Activated CD4-positive, alpha-beta T cell treated with anti-CD3 and anti-CD28 coated beads, Interleukin-2, amount 10 ng/mL, durations not matched to agents 24 days and 14 days (primary cell): ENCODE measurements at regions not wholly inside any gene's neighbourhood (a gene's known extent, or its start where the extent isn't known, plus 50 kb on each side); places are given as distances from the start of the nearest gene placed in this dataset.
"Not testable (repeated sequence)": the region's sequence is repeated elsewhere in the genome, so short reads cannot be mapped to it uniquely, and the experiment has no call there.

Source experiments
- DNase-seq: peaks from one replicate; pipeline ENCODE4 v3.0.0; 2022
- H3K27ac Mint-ChIP-seq: one replicate; pipeline ENCODE4 v1.8.0; 2022; ENCODE audit warnings: mild to moderate bottlenecking, mixed read lengths
- H3K27me3 Mint-ChIP-seq: one replicate; pipeline ENCODE4 v1.8.0; 2022; ENCODE audit warnings: mixed read lengths
- H3K36me3 Mint-ChIP-seq: one replicate; pipeline ENCODE4 v1.8.0; 2022; ENCODE audit warnings: low read depth, mild to moderate bottlenecking, mixed read lengths
- H3K4me1 Mint-ChIP-seq: one replicate; pipeline ENCODE4 v1.8.0; 2021; ENCODE audit warnings: mixed read lengths
- H3K4me3 Mint-ChIP-seq: one replicate; pipeline ENCODE4 v1.8.0; 2022; ENCODE audit warnings: mild to moderate bottlenecking, moderate library complexity, mixed read lengths
- H3K9me3 Mint-ChIP-seq: one replicate; pipeline ENCODE4 v1.8.0; 2021; ENCODE audit warnings: mixed read lengths
- intact Hi-C: fragments of 100-400 bp; cut with micrococcal nuclease; formaldehyde crosslinking; loops from one replicate; pipeline ENCODE4 v1.15.1; 2023

DNA sequence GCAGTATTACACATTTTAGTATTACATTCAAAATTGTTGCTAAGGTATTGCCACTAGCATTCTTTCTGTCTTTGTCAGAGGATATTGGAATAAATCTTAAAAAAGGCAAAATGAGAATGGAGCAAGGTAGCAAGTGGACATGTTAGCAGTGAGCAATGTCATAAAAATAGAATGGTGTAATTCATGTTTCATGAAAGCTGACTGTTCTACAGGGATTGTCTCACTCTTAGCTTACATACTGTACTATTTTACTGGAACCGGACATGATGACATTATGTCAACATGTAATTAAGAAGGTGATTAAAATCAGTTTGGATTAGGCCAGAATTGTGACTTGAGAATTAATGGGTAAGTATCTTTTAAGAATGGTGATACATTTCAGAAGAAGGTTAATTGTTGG lies 1086.2 kb downstream of the STIM2 start:
- Mint-ChIP-seq H3K36me3 (no peaks in the 10 kb centered on the region), H3K27ac (no peak overlapping the region), H3K9me3 (no peaks in the 10 kb centered on the region), H3K4me3 (no peak overlapping the region), H3K27me3 (no peaks in the 10 kb centered on the region), H3K4me1 (no peaks in the 10 kb centered on the region)
- no peak for DNase-seq
- intact Hi-C loops, result no loop called here

DNA sequence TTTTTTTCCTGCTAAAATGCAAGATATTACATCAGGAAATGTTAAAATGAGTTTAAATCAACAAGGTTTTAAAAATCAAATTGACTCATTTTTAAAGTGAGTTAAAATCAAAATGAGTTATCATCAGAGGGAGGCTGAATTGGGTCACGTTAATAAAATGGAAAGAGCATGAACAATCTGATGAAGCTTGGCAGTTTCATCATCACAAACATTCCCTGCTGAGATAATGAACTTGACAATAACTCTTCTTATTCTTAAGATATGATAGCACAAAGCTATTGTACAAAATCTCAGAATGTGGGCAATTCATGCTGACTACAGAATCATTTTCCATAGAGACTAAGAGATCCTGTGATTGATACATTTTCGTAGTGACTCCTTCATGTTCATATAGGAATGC lies 1086.7 kb downstream of the STIM2 start:
- no peak overlapping the region for H3K27ac Mint-ChIP-seq
- H3K4me3 Mint-ChIP-seq, result no peak overlapping the region
- H3K4me1 Mint-ChIP-seq, result no peaks in the 10 kb centered on the region
- DNase-seq, result no peak
- H3K36me3 Mint-ChIP-seq, result no peaks in the 10 kb centered on the region
- no peaks in the 10 kb centered on the region for H3K27me3 Mint-ChIP-seq
- no peaks in the 10 kb centered on the region for H3K9me3 Mint-ChIP-seq
- intact Hi-C loops, result no loop called here

DNA sequence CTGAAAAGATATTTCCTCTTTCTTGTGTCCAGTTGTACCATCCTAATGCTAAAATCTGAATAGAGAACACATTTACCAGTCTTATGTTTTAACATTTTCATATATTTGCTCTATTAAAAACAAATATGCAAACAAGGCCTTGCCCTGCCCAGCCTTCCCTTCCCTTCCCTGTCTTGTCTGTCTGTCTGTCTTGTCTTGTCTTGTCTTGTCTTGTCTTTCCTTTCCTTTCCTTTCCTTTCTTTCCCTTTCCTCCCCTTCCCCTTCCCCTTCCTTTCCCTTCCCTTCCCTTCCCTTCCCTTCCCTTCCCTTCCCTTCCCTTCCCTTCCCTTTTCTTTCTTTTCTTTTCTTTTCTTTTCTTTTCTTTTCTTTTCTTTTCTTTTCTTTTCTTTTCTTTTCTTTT lies 1103.5 kb downstream of the STIM2 start:
- H3K27me3 Mint-ChIP-seq, result no peaks in the 10 kb centered on the region
- no peaks in the 10 kb centered on the region for H3K36me3 Mint-ChIP-seq
- intact Hi-C loops, result no loop called here
- H3K4me1 Mint-ChIP-seq, result no peaks in the 10 kb centered on the region
- H3K9me3 Mint-ChIP-seq, result no peaks in the 10 kb centered on the region
- no peak overlapping the region for H3K4me3 Mint-ChIP-seq
- no peak for DNase-seq
- no peak overlapping the region for H3K27ac Mint-ChIP-seq

DNA sequence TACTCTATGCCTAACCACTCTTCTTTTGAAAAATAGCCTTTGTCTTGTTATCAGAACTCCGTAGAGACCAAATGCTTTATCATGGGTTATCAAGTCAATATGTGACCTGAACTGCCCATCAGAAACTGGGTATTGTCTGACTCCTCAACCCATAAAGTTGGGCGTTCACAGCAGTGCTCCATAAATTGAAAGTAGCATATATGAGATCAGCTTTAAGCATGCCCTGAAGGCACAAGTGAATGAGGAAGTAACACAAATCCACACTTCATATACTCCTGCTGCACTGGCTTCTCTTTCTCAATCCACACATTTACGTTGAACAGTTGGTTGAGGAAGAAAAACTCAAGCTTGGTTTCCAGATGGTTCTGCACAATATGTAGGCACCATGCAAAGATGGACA lies 1106.0 kb downstream of the STIM2 start:
- intact Hi-C loops, result no loop called here
- no peaks in the 10 kb centered on the region for H3K4me1 Mint-ChIP-seq
- H3K27ac Mint-ChIP-seq, result no peak overlapping the region
- H3K4me3 Mint-ChIP-seq, result no peak overlapping the region
- no peak for DNase-seq
- H3K9me3 Mint-ChIP-seq, result peaks cover 3% of the 10 kb centered on the region
- no peaks in the 10 kb centered on the region for H3K36me3 Mint-ChIP-seq
- H3K27me3 Mint-ChIP-seq, result no peaks in the 10 kb centered on the region

DNA sequence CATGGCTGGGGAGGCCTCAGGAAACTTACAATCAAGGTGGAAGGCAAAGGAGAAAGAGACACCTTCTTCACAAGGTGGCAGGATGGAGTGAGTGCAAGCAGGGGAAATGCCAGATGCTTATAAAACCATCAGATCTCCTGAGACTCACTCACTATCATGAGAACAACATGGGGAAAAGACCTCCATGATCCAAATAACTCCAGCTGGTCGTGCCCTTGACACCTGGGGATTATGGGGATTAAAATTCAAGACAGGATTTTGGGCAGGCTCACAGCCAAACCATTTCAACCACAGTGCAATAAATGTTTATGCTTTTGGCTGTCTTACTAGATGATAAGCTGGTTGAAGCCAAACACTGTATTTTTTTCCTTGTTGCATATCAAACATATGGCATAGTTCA lies 1112.4 kb downstream of the STIM2 start:
- intact Hi-C loops, result no loop called here
- no peaks in the 10 kb centered on the region for H3K27me3 Mint-ChIP-seq
- no peak overlapping the region for H3K4me3 Mint-ChIP-seq
- H3K4me1 Mint-ChIP-seq, result no peaks in the 10 kb centered on the region
- no peak overlapping the region for H3K27ac Mint-ChIP-seq
- DNase-seq, result no peak
- peaks cover 18% of the 10 kb centered on the region for H3K9me3 Mint-ChIP-seq
- no peaks in the 10 kb centered on the region for H3K36me3 Mint-ChIP-seq

DNA sequence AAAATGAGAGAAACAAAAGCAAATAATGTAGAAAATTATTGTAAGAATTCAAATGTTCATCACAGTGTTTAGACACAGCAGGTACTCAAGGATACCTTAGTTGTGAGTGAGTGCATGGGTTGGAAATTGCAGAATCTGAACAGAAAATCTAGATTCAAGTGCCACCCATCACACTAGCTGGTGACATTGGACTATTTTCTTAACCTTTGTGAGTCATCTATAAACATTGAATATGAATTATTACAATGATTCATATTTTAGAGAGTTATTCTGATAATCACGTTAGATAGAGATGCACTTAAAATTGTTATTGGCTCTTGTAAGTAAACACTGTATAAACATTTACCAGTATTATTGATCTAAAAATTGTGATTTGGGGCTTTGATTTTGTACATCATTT lies 1113.1 kb downstream of the STIM2 start:
- intact Hi-C loops, result no loop called here
- peaks cover 18% of the 10 kb centered on the region for H3K9me3 Mint-ChIP-seq
- no peaks in the 10 kb centered on the region for H3K4me1 Mint-ChIP-seq
- no peaks in the 10 kb centered on the region for H3K36me3 Mint-ChIP-seq
- no peak overlapping the region for H3K4me3 Mint-ChIP-seq
- no peak for DNase-seq
- H3K27ac Mint-ChIP-seq, result no peak overlapping the region
- H3K27me3 Mint-ChIP-seq, result no peaks in the 10 kb centered on the region

DNA sequence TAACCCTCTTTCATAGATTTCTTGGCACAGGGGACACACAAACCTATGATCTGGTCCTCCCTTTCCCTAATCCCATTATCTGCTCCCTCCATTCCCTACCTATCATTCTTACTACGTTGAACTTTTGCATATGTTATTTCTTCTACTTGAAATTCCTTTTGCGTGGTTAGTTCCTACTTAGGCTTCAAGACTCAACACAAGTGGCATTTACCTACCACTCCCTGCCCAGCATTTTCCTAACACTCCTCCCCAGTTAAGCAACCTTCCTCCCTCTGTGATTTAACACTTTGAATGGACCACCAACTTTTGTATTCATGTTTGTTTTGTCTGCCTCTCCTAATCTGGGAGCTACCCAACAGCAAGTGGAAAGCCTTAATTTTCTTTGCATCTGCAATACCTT lies 1113.7 kb downstream of the STIM2 start:
- intact Hi-C loops, result no loop called here
- H3K9me3 Mint-ChIP-seq, result peaks cover 22% of the 10 kb centered on the region
- no peak for DNase-seq
- no peak overlapping the region for H3K27ac Mint-ChIP-seq
- H3K27me3 Mint-ChIP-seq, result no peaks in the 10 kb centered on the region
- no peak overlapping the region for H3K4me3 Mint-ChIP-seq
- no peaks in the 10 kb centered on the region for H3K36me3 Mint-ChIP-seq
- no peaks in the 10 kb centered on the region for H3K4me1 Mint-ChIP-seq

DNA sequence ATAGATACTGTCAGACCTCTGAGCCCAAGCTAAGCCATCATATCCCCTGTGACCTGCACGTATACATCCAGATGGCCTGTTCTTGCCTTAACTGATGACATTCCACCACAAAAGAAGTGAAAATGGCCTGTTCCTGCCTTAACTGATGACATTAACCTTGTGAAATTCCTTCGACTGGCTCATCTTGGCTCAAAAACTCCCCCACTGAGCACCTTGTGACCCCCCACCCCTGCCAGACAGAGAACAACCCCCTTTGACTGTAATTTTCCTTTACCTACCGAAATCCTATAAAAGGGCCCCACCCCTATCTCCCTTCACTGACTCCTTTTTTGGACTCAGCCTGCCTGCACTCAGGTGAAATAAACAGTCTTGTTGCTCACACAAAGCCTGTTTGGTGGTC lies 1114.2 kb downstream of the STIM2 start:
- H3K27me3 Mint-ChIP-seq, intact Hi-C loops, H3K36me3 Mint-ChIP-seq, H3K4me3 Mint-ChIP-seq, H3K4me1 Mint-ChIP-seq, H3K27ac Mint-ChIP-seq, DNase-seq: not testable (repeated sequence)
- peaks cover 23% of the 10 kb centered on the region for H3K9me3 Mint-ChIP-seq

DNA sequence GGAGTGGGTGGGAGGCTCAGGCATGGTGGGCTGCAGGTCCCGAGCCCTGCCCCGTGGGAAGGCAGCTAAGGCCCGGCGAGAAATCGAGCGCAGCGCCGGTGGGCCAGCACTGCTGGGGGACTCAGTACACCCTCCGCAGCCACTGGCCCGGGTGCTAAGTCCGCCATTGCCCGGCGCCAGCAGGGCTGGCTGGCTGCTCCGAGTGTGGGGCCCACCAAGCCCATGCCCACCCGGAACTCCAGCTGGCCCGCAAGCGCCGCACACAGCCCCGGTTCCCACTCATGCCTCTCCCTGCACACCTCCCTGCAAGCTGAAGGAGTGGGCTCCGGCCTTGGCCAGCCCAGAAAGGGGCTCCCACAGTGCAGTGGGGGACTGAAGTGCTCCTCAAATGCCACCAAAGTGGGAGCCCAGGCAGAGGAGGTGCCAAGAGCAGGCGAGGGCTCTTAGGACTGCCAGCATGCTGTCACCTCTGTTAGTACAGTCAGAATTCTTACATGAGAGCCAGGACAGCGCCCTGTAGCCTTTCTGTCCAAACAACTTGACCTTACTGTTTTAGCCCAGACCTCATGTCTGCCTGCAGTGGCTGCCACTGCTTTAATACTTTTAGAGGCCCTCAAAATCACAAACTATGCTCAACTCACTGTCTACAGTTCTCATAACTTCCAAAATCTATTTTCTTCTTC lies 1117.9 kb downstream of the STIM2 start:
- H3K36me3 Mint-ChIP-seq, DNase-seq, H3K4me1 Mint-ChIP-seq, intact Hi-C loops, H3K27ac Mint-ChIP-seq, H3K27me3 Mint-ChIP-seq, H3K4me3 Mint-ChIP-seq: not testable (repeated sequence)
- peaks cover 25% of the 10 kb centered on the region for H3K9me3 Mint-ChIP-seq

DNA sequence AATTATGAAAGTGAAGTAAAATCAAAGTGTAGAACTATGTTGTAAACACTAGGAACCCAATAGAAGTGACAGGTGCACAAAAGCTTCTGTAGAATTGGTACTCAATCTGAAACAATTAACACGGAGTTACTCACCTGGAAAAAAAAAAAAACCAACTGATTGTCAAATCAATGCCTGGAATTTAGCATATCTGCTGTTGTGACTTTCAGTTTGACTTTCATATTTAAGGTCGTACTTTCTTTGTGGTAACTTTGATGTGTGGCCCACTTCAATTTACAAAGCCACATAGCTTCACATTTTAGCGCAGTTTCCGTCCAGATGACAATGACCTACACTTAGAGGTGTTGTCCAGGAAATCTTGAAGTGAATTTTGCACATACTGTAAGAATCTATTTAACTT lies 1124.9 kb downstream of the STIM2 start:
- no peak for DNase-seq
- H3K36me3 Mint-ChIP-seq, result no peaks in the 10 kb centered on the region
- no peak overlapping the region for H3K4me3 Mint-ChIP-seq
- intact Hi-C loops, result no loop called here
- H3K27me3 Mint-ChIP-seq, result no peaks in the 10 kb centered on the region
- no peaks in the 10 kb centered on the region for H3K9me3 Mint-ChIP-seq
- no peaks in the 10 kb centered on the region for H3K4me1 Mint-ChIP-seq
- no peak overlapping the region for H3K27ac Mint-ChIP-seq

DNA sequence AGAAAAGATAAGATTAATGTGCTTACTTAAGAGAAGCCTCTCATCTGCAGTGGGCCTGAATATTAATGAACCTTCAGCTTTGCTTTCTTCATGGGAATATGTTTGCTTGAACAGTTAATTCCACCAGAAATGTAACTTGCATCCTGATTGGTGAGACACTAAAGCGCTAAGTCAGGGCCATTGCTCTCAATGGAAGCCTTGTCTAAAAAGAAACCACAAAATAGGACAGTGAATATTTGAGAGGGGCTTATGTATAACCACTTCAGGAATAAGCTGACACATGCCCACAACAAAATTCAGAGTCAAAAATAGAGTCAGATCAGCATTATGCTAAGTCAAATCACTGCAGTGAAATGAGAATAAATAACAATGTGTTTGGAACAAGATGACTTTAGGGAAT lies 1125.8 kb downstream of the STIM2 start:
- H3K4me3 Mint-ChIP-seq, result no peak overlapping the region
- no peak overlapping the region for H3K27ac Mint-ChIP-seq
- no peaks in the 10 kb centered on the region for H3K4me1 Mint-ChIP-seq
- H3K36me3 Mint-ChIP-seq, result no peaks in the 10 kb centered on the region
- intact Hi-C loops, result no loop called here
- no peaks in the 10 kb centered on the region for H3K9me3 Mint-ChIP-seq
- DNase-seq, result no peak
- H3K27me3 Mint-ChIP-seq, result no peaks in the 10 kb centered on the region

DNA sequence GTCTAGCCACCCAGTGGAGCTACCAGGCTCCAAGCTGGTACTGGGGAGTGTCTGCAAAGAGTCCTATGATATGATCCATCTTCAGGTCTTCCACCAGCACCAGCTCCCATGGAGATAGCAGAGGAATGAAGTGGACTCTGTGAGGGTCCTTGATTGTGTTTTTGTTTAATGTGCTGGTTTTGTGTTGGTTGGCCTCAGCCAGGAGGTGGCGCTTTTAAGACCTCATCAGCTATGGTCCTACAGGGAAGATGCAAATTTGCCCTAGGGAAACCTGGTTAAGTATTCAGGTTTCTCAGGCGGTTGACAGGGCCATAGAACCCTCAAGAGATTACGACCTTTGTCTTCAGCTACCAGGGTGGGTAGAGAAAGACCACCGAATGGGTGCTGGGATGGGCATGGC lies 1141.1 kb downstream of the STIM2 start:
- DNase-seq, result no peak
- intact Hi-C loops, result no loop called here
- H3K9me3 Mint-ChIP-seq, result peaks cover 4% of the 10 kb centered on the region
- H3K27me3 Mint-ChIP-seq, result no peaks in the 10 kb centered on the region
- no peak overlapping the region for H3K27ac Mint-ChIP-seq
- no peaks in the 10 kb centered on the region for H3K36me3 Mint-ChIP-seq
- H3K4me3 Mint-ChIP-seq, result no peak overlapping the region
- H3K4me1 Mint-ChIP-seq, result no peaks in the 10 kb centered on the region

DNA sequence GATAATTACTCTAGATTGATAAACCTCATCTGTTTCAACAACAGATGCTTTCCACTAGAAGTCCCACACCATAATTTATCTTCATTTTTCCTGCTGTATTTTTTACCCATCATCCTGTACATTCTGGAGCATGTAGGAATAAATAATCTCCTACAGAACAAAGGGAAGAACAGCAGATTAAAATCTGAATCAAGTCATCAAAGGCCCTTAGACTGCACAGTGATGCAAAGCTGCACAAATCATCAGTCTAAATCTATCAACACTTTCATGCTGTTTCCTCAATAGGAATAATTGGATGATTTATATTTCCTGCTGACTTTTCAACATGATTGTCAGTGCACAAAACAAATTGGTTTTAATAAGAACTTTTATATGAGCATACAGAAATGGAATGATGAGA lies 1143.9 kb downstream of the STIM2 start:
- no peaks in the 10 kb centered on the region for H3K9me3 Mint-ChIP-seq
- H3K4me1 Mint-ChIP-seq, result no peaks in the 10 kb centered on the region
- H3K36me3 Mint-ChIP-seq, result no peaks in the 10 kb centered on the region
- no peak for DNase-seq
- H3K4me3 Mint-ChIP-seq, result no peak overlapping the region
- no peak overlapping the region for H3K27ac Mint-ChIP-seq
- intact Hi-C loops, result no loop called here
- H3K27me3 Mint-ChIP-seq, result no peaks in the 10 kb centered on the region

DNA sequence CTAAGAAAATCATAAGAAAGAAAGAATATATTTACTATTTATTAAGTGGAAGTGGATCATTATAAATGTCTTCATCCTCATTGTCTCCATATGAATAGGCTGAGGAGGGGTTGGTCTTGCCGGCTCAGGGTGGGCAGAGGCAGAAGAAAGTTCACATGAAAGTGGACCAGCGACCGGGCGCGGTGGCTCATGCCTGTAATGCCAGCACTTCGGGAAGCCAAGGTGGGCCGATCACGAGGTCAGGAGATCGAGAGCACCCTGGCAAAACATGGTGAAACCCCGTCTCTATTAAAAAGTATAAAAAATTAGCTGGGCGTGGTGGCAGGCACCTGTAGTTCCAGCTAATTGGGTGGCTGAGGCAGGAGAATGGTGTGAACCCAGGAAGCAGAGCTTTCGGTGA lies 1145.4 kb downstream of the STIM2 start:
- H3K4me3 Mint-ChIP-seq, result no peak overlapping the region
- no peak for DNase-seq
- H3K27me3 Mint-ChIP-seq, result no peaks in the 10 kb centered on the region
- no peaks in the 10 kb centered on the region for H3K4me1 Mint-ChIP-seq
- H3K9me3 Mint-ChIP-seq, result no peaks in the 10 kb centered on the region
- intact Hi-C loops, result no loop called here
- no peaks in the 10 kb centered on the region for H3K36me3 Mint-ChIP-seq
- H3K27ac Mint-ChIP-seq, result no peak overlapping the region

DNA sequence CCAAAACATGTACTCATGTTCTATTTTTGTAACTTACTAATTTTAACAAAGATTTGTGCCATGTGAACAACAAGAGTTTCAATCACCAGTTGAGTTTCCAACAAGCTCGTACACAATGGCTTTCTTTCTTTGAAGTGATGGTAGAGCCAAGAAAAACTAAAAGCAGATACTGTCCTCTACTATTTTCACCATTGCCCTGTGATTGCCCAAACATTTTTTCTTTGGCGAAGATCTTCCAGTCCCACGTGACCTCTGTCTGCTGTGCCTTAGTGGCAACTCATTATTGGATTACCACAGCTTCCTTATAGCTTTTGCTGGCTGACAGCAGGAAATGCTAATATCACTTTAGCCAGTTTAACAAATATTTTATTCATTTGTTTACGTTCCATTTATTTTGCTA lies 1147.1 kb downstream of the STIM2 start:
- H3K4me3 Mint-ChIP-seq, result no peak overlapping the region
- H3K9me3 Mint-ChIP-seq, result no peaks in the 10 kb centered on the region
- H3K27me3 Mint-ChIP-seq, result no peaks in the 10 kb centered on the region
- no peaks in the 10 kb centered on the region for H3K36me3 Mint-ChIP-seq
- DNase-seq, result no peak
- intact Hi-C loops, result no loop called here
- no peaks in the 10 kb centered on the region for H3K4me1 Mint-ChIP-seq
- no peak overlapping the region for H3K27ac Mint-ChIP-seq
